Osteoblast (primary cell): ENCODE measurements at regions not wholly inside any gene's neighbourhood (a gene's known extent, or its start where the extent isn't known, plus 50 kb on each side); places are given as distances from the start of the nearest gene placed in this dataset.

Source experiments
- DNase-seq: peaks from one replicate; pipeline ENCODE4 v3.0.0; 2011; ENCODE audit warnings: low spot score, mixed read lengths; ENCODE audit not compliant: insufficient read length; ENCODE audit errors: missing footprints
- H2AFZ ChIP-seq: 2 replicates; pipeline ENCODE4 v1.6.0; 2011; ENCODE audit warnings: mild to moderate bottlenecking, low read length
- H3K27ac ChIP-seq: 2 replicates; pipeline ENCODE4 v1.5.1; 2011; ENCODE audit warnings: mild to moderate bottlenecking, low read depth, low read length, moderate library complexity
- H3K27me3 ChIP-seq: 2 replicates; pipeline ENCODE4 v1.6.0; 2012; ENCODE audit warnings: mild to moderate bottlenecking, control low read depth, inconsistent platforms, low read length, moderate library complexity; ENCODE audit not compliant: insufficient read depth
- H3K36me3 ChIP-seq: 2 replicates; pipeline ENCODE4 v1.5.1; 2011; ENCODE audit warnings: mild to moderate bottlenecking, low read length, control low read depth, moderate library complexity; ENCODE audit not compliant: insufficient read depth
- H3K4me1 ChIP-seq: 2 replicates; pipeline ENCODE4 v1.5.1; 2011; ENCODE audit warnings: mild to moderate bottlenecking, low read length, control low read depth, moderate library complexity; ENCODE audit not compliant: insufficient read depth
- H3K4me2 ChIP-seq: 2 replicates; pipeline ENCODE4 v1.6.0; 2011; ENCODE audit warnings: mild to moderate bottlenecking, low read length; ENCODE audit not compliant: insufficient read depth
- H3K4me3 ChIP-seq: fragments of 200-600 bp; sonication (generic); 3 replicates; pipeline ENCODE4 v1.5.1; 2012; ENCODE audit warnings: mild to moderate bottlenecking, low read length, inconsistent platforms; ENCODE audit not compliant: insufficient read depth
- H3K79me2 ChIP-seq: 2 replicates; pipeline ENCODE4 v1.6.0; 2012; ENCODE audit warnings: mild to moderate bottlenecking, low read length, control low read depth, inconsistent platforms; ENCODE audit not compliant: insufficient read depth
- H3K9me3 ChIP-seq: 2 replicates; pipeline ENCODE4 v1.5.1; 2011; ENCODE audit warnings: low read depth, low read length, control low read depth
- H4K20me1 ChIP-seq: 2 replicates; pipeline ENCODE4 v1.6.0; 2012; ENCODE audit warnings: mild to moderate bottlenecking, low read length, control low read depth; ENCODE audit not compliant: insufficient read depth
- CTCF ChIP-seq: IDR thresholded peaks from 2 replicates; pipeline ENCODE4 v1.5.1; 2011; ENCODE audit warnings: mild to moderate bottlenecking, low read depth, low read length, moderate library complexity; ENCODE audit errors: extremely low read depth

- Histone ChIP-seq H3K4me2 (no peak overlapping the region), H3K9me3 (no peaks in the 10 kb centered on the region), H3K4me3 (no peak overlapping the region), H3K79me2 (no peaks in the 10 kb centered on the region), H3K36me3 (no peaks in the 10 kb centered on the region), H4K20me1 (no peaks in the 10 kb centered on the region), H2AFZ (peak overlapping the region; percentile 69), H3K4me1 (peaks cover 50% of the 10 kb centered on the region), H3K27ac (no peak overlapping the region), H3K27me3 (no peaks in the 10 kb centered on the region)
- DNase-seq = no peak
- TF ChIP-seq CTCF = no peak
Measured at GRCh38 chr2:64842030-64842429, 147.2 kb upstream of the SLC1A4 start.

GRCh38 chr2:64844087-64844486 is 145.1 kb upstream of the SLC1A4 start:
- H3K27me3 ChIP-seq = no peaks in the 10 kb centered on the region
- TF ChIP-seq CTCF = no peak
- no peak overlapping the region for H3K4me3 ChIP-seq
- H3K27ac ChIP-seq = no peak overlapping the region
- H3K4me2 ChIP-seq = no peak overlapping the region
- H2AFZ ChIP-seq = peak overlapping the region; percentile 42
- H3K36me3 ChIP-seq = no peaks in the 10 kb centered on the region
- H3K4me1 ChIP-seq = peaks cover 32% of the 10 kb centered on the region
- no peak for DNase-seq
- H3K79me2 ChIP-seq = no peaks in the 10 kb centered on the region
- H3K9me3 ChIP-seq = no peaks in the 10 kb centered on the region
- no peaks in the 10 kb centered on the region for H4K20me1 ChIP-seq

GRCh38 chr2:64845273-64845905 is 143.8 kb upstream of the SLC1A4 start:
- no peaks in the 10 kb centered on the region for H4K20me1 ChIP-seq
- H3K4me2 ChIP-seq = no peak overlapping the region
- no peak overlapping the region for H2AFZ ChIP-seq
- H3K9me3 ChIP-seq = no peaks in the 10 kb centered on the region
- DNase-seq = no peak
- no peak for TF ChIP-seq CTCF
- no peaks in the 10 kb centered on the region for H3K79me2 ChIP-seq
- no peaks in the 10 kb centered on the region for H3K36me3 ChIP-seq
- H3K4me1 ChIP-seq = peaks cover 19% of the 10 kb centered on the region
- no peaks in the 10 kb centered on the region for H3K27me3 ChIP-seq
- no peak overlapping the region for H3K4me3 ChIP-seq
- no peak overlapping the region for H3K27ac ChIP-seq

- no peaks in the 10 kb centered on the region for H3K79me2 ChIP-seq
- no peak overlapping the region for H3K27ac ChIP-seq
- H3K9me3 ChIP-seq = no peaks in the 10 kb centered on the region
- no peak overlapping the region for H3K4me2 ChIP-seq
- DNase-seq = no peak
- no peaks in the 10 kb centered on the region for H3K36me3 ChIP-seq
- no peaks in the 10 kb centered on the region for H4K20me1 ChIP-seq
- no peak overlapping the region for H3K4me3 ChIP-seq
- H3K27me3 ChIP-seq = no peaks in the 10 kb centered on the region
- no peak for TF ChIP-seq CTCF
- H3K4me1 ChIP-seq = peaks cover 11% of the 10 kb centered on the region
- H2AFZ ChIP-seq = no peak overlapping the region
Measured at GRCh38 chr2:64846177-64846576, 143.0 kb upstream of the SLC1A4 start.
